LHCN-M2 (cell line): ENCODE measurements at regions not wholly inside any gene's neighbourhood (a gene's known extent, or its start where the extent isn't known, plus 50 kb on each side); places are given as distances from the start of the nearest gene placed in this dataset.

ENCODE experiments used
- DNase-seq: peaks from one replicate; pipeline ENCODE4 v3.0.0-alpha.2; 2012; ENCODE audit warnings: low read depth

GRCh38 chr10:78911533-78912340 is 157.0 kb upstream of the ZMIZ1 start:
- no peak for DNase-seq

- DNase-seq, result no peak
Measured at GRCh38 chr10:78912361-78913218, 156.2 kb upstream of the ZMIZ1 start.

GRCh38 chr10:78913219-78914059 is 155.3 kb upstream of the ZMIZ1 start:
- DNase-seq, result no peak

GRCh38 chr10:78914060-78914378 is 154.7 kb upstream of the ZMIZ1 start:
- DNase-seq, result no peak

- no peak for DNase-seq
Measured at GRCh38 chr10:78914502-78915189, 154.1 kb upstream of the ZMIZ1 start.

GRCh38 chr10:78915190-78915518 is 153.6 kb upstream of the ZMIZ1 start:
- DNase-seq, result no peak

GRCh38 chr10:78916227-78916626 is 152.5 kb upstream of the ZMIZ1 start:
- DNase-seq, result no peak

GRCh38 chr10:78919181-78919966 is 149.4 kb upstream of the ZMIZ1 start:
- DNase-seq, result no peak

- DNase-seq, result no peak
Measured at GRCh38 chr10:78920011-78920410, 148.8 kb upstream of the ZMIZ1 start.

- no peak for DNase-seq
Measured at GRCh38 chr10:78921895-78922294, 146.9 kb upstream of the ZMIZ1 start.

GRCh38 chr10:78923647-78924318 is 145.0 kb upstream of the ZMIZ1 start:
- no peak for DNase-seq

GRCh38 chr10:78924319-78925003 is 144.3 kb upstream of the ZMIZ1 start:
- DNase-seq, result no peak

GRCh38 chr10:78925275-78925674 is 143.5 kb upstream of the ZMIZ1 start:
- peak; percentile 14 for DNase-seq

- DNase-seq, result peak; percentile 89
Measured at GRCh38 chr10:78925800-78926319, 142.9 kb upstream of the ZMIZ1 start.

- no peak for DNase-seq
Measured at GRCh38 chr10:78927257-78927995, 141.3 kb upstream of the ZMIZ1 start.

GRCh38 chr10:78928330-78928729 is 140.4 kb upstream of the ZMIZ1 start:
- DNase-seq, result no peak

GRCh38 chr10:78929541-78929940 is 139.2 kb upstream of the ZMIZ1 start:
- no peak for DNase-seq

GRCh38 chr10:78931321-78932053 is 137.3 kb upstream of the ZMIZ1 start:
- DNase-seq, result peak; percentile 90
